HG03565 (cell line): ENCODE measurements at regions not wholly inside any gene's neighbourhood (a gene's known extent, or its start where the extent isn't known, plus 50 kb on each side); places are given as distances from the start of the nearest gene placed in this dataset.
"Not testable (repeated sequence)": the region's sequence is repeated elsewhere in the genome, so short reads cannot be mapped to it uniquely, and the experiment has no call there.

Experiments
- ATAC-seq: cut with Tn5 transposase; IDR thresholded peaks from one replicate; pipeline ENCODE4 v1.9.1; 2021; ENCODE audit warnings: mild to moderate bottlenecking, moderate library complexity; ENCODE audit not compliant: unreplicated experiment

GRCh38 chr6:50455029-50455428, 258.3 kb upstream of the TFAP2D start:
- no peak for ATAC-seq

GRCh38 chr6:50457351-50457750, 256.0 kb upstream of the TFAP2D start:
- no peak for ATAC-seq

- ATAC-seq: no peak
Observed at GRCh38 chr6:50461696-50462095, 251.6 kb upstream of the TFAP2D start.

- ATAC-seq: no peak
Observed at GRCh38 chr6:50463931-50464330, 249.4 kb upstream of the TFAP2D start.

- no peak for ATAC-seq
Observed at GRCh38 chr6:50467931-50468330, 245.4 kb upstream of the TFAP2D start.

GRCh38 chr6:50471041-50471440, 242.3 kb upstream of the TFAP2D start:
- no peak for ATAC-seq

- ATAC-seq: no peak
Observed at GRCh38 chr6:50510361-50510760, 203.0 kb upstream of the TFAP2D start.

GRCh38 chr6:50520326-50521266, 192.7 kb upstream of the TFAP2D start:
- no peak for ATAC-seq

- ATAC-seq: no peak
Observed at GRCh38 chr6:50524341-50524740, 189.0 kb upstream of the TFAP2D start.

GRCh38 chr6:50527985-50528384, 185.3 kb upstream of the TFAP2D start:
- no peak for ATAC-seq

GRCh38 chr6:50539447-50539846, 173.9 kb upstream of the TFAP2D start:
- no peak for ATAC-seq

- no peak for ATAC-seq
Observed at GRCh38 chr6:50541941-50542340, 171.4 kb upstream of the TFAP2D start.

GRCh38 chr6:50543666-50544065, 169.7 kb upstream of the TFAP2D start:
- ATAC-seq: no peak

- ATAC-seq: no peak
Observed at GRCh38 chr6:50549026-50549425, 164.3 kb upstream of the TFAP2D start.

- no peak for ATAC-seq
Observed at GRCh38 chr6:50549475-50549874, 163.9 kb upstream of the TFAP2D start.

- no peak for ATAC-seq
Observed at GRCh38 chr6:50555982-50556381, 157.3 kb upstream of the TFAP2D start.

- no peak for ATAC-seq
Observed at GRCh38 chr6:50565004-50565403, 148.3 kb upstream of the TFAP2D start.

- not testable (repeated sequence) for ATAC-seq
Observed at GRCh38 chr6:50571230-50571629, 142.1 kb upstream of the TFAP2D start.

- ATAC-seq: no peak
Observed at GRCh38 chr6:50585441-50586330, 127.6 kb upstream of the TFAP2D start.

- no peak for ATAC-seq
Observed at GRCh38 chr6:50586331-50586675, 127.0 kb upstream of the TFAP2D start.

GRCh38 chr6:50589751-50590470, 123.4 kb upstream of the TFAP2D start:
- ATAC-seq: no peak
